GM10266 (cell line): ENCODE measurements at regions not wholly inside any gene's neighbourhood (a gene's known extent, or its start where the extent isn't known, plus 50 kb on each side); places are given as distances from the start of the nearest gene placed in this dataset.

Experiments used
- DNase-seq: peaks from one replicate; pipeline ENCODE4 v3.0.0; 2012; ENCODE audit errors: extremely low spot score
- CTCF ChIP-seq: IDR thresholded peaks from 2 replicates; pipeline ENCODE4 v1.5.1; 2012; ENCODE audit warnings: mild to moderate bottlenecking, low read depth; ENCODE audit not compliant: control insufficient read depth, insufficient read depth; ENCODE audit errors: missing control alignments

GRCh38 chr2:145483854-145484253, 963.9 kb upstream of the ZEB2 start:
- TF ChIP-seq CTCF: no peak
- DNase-seq: no peak

GRCh38 chr2:145481334-145481922, 961.5 kb upstream of the ZEB2 start:
- DNase-seq: no peak
- TF ChIP-seq CTCF: no peak

- no peak for DNase-seq
- no peak for TF ChIP-seq CTCF
Measured at GRCh38 chr2:145464866-145465265, 944.9 kb upstream of the ZEB2 start.

DNA sequence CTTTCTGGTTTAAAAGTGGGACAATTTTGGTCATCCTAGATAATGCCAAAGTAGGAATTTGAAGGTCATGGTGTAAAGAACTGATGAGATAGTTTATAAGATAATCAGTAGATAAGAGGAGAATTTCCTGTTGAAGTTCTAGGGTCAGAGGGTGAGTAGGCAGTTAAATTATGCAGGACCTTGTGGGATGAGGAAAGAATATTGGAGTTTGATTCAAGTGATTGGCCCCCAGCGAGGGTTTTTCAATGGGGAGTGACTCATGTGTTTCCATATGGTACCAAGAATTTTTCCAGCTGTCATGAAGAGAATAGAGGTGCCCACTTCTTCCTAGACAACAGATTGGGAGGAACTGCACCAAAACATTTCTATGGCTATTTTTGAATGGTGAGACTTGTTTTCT, 940.2 kb upstream of the ZEB2 start:
- DNase-seq: no peak
- TF ChIP-seq CTCF: no peak

- TF ChIP-seq CTCF: no peak
- no peak for DNase-seq
Measured at GRCh38 chr2:145431181-145431951, 911.4 kb upstream of the ZEB2 start.

DNA sequence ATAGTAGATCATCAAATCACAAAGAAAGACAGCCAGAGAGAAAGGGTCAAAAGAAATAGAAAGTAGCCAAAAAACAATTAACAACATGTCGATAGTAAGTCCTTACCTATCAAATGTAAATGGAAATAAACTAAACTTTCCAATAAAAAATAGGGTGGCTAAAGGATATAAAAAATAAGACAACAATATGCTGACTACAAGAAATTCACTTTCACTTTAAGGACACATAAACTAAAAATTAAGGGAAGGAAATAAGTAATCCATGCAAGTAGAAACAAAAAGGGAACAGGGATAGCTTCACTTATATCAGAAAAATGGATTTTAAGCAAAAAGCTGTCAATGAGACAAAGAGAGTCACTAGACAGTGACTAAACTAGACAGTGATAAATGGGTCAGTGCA, 903.9 kb upstream of the ZEB2 start:
- no peak for TF ChIP-seq CTCF
- DNase-seq: no peak

GRCh38 chr2:145422576-145422975, 902.7 kb upstream of the ZEB2 start:
- DNase-seq: no peak
- no peak for TF ChIP-seq CTCF
